IMR-90 (cell line): ENCODE measurements at regions not wholly inside any gene's neighbourhood (a gene's known extent, or its start where the extent isn't known, plus 50 kb on each side); places are given as distances from the start of the nearest gene placed in this dataset.
"Not testable (repeated sequence)": the region's sequence is repeated elsewhere in the genome, so short reads cannot be mapped to it uniquely, and the experiment has no call there.

ENCODE experiments used
- ATAC-seq: fragments of 200-7000 bp; cut with Tn5 transposase; 2 replicates; pipeline ENCODE4 v1.9.1; 2020; ENCODE audit warnings: low read depth, mild to moderate bottlenecking, moderate library complexity
- BruUV-seq: library from RNA; stranded (reverse); fragments of 400-500 nt; replicated peaks from 2 replicates; lab custom pipeline; 2021; lab: Mats Ljungman, UMichigan
- CTCF ChIA-PET: fragments of 300-600 bp; formaldehyde crosslinking; extraction: SDS; loops from one replicate; lab custom pipeline; 2021; ENCODE audit warnings: antibody characterized with exemption; lab: Yijun Ruan, JAX
- POLR2A ChIA-PET: fragments of 300-600 bp; sonication (Branson Sonifier 250); formaldehyde crosslinking; loops from one replicate; lab custom pipeline; 2022; ENCODE audit warnings: antibody characterized with exemption; ENCODE audit not compliant: unreplicated experiment; lab: Charles Lee
- DNase-seq: peaks from one replicate; pipeline ENCODE4 v3.0.0; 2013
- H2AFZ ChIP-seq: replicated peaks from 2 replicates; pipeline ENCODE3; 2013; ENCODE audit warnings: low read length, mild to moderate bottlenecking; ENCODE audit not compliant: poor library complexity
- H2AK5ac ChIP-seq: 2 replicates; pipeline ENCODE4 v1.6.1; 2013; ENCODE audit warnings: low read depth, low read length, inconsistent platforms
- H2AK9ac ChIP-seq: replicated peaks from 2 replicates; pipeline ENCODE3; 2013; ENCODE audit warnings: mild to moderate bottlenecking, low read depth, low read length, moderate library complexity; ENCODE audit not compliant: poor library complexity
- H2BK120ac ChIP-seq: 2 replicates; pipeline ENCODE4 v1.6.1; 2013; ENCODE audit warnings: low read depth, low read length, inconsistent platforms
- H2BK15ac ChIP-seq: 3 replicates; pipeline ENCODE4 v1.6.1; 2013; ENCODE audit warnings: low read depth, low read length, inconsistent platforms
- H2BK20ac ChIP-seq: 2 replicates; pipeline ENCODE4 v1.6.1; 2013; ENCODE audit warnings: low read depth, mild to moderate bottlenecking, inconsistent platforms, low read length, moderate library complexity
- H2BK5ac ChIP-seq: 2 replicates; pipeline ENCODE4 v1.6.1; 2013; ENCODE audit warnings: mild to moderate bottlenecking, low read depth, low read length, inconsistent platforms; ENCODE audit not compliant: poor library complexity, severe bottlenecking
- H3K14ac ChIP-seq: replicated peaks from 2 replicates; pipeline ENCODE4 v1.6.1; 2013; ENCODE audit warnings: low read depth, low read length, inconsistent platforms
- H3K18ac ChIP-seq: 2 replicates; pipeline ENCODE4 v1.6.1; 2013; ENCODE audit warnings: low read depth, low read length, control low read depth
- H3K23ac ChIP-seq: 2 replicates; pipeline ENCODE4 v1.6.1; 2013; ENCODE audit warnings: low read depth, low read length, inconsistent platforms
- H3K27ac ChIP-seq: 2 replicates; pipeline ENCODE4 v1.5.1; 2013; ENCODE audit warnings: mild to moderate bottlenecking, control low read depth, low read length; ENCODE audit not compliant: insufficient read depth
- H3K27me3 ChIP-seq: 2 replicates; pipeline ENCODE4 v1.6.1; 2013; ENCODE audit warnings: low read length; ENCODE audit not compliant: control insufficient read depth, insufficient read depth
- H3K36me3 ChIP-seq: 2 replicates; pipeline ENCODE4 v1.6.1; 2013; ENCODE audit warnings: low read length, mixed read lengths; ENCODE audit not compliant: control insufficient read depth, insufficient read depth
- H3K4ac ChIP-seq: 2 replicates; pipeline ENCODE4 v1.6.1; 2013; ENCODE audit warnings: low read depth, low read length, inconsistent platforms
- H3K4me1 ChIP-seq: 2 replicates; pipeline ENCODE4 v1.6.1; 2013; ENCODE audit warnings: low read length, mixed read lengths; ENCODE audit not compliant: control insufficient read depth, insufficient read depth
- H3K4me2 ChIP-seq: 2 replicates; pipeline ENCODE4 v1.6.1; 2013; ENCODE audit warnings: low read depth, mild to moderate bottlenecking, control low read depth, low read length, moderate library complexity
- H3K4me3 ChIP-seq: 2 replicates; pipeline ENCODE4 v1.5.1; 2013; ENCODE audit warnings: low read depth, mild to moderate bottlenecking, control low read depth, low read length, moderate library complexity; ENCODE audit not compliant: insufficient read depth
- H3K56ac ChIP-seq: 2 replicates; pipeline ENCODE4 v1.6.1; 2013; ENCODE audit warnings: low read length, inconsistent platforms; ENCODE audit not compliant: insufficient read depth; ENCODE audit errors: extremely low read depth
- H3K79me1 ChIP-seq, 2 experiments: 2 replicates each; pipeline ENCODE4 v1.6.1; 2013; ENCODE audit warnings: low read length in 2 of 2, inconsistent platforms in 1 of 2, low read depth in 1 of 2
- H3K9ac ChIP-seq: 2 replicates; pipeline ENCODE4 v1.6.1; 2013; ENCODE audit warnings: low read depth, low read length, control low read depth
- H3K9me1 ChIP-seq: 2 replicates; pipeline ENCODE4 v1.6.1; 2013; ENCODE audit warnings: low read length, inconsistent platforms; ENCODE audit not compliant: insufficient read depth
- H3K9me3 ChIP-seq: 2 replicates; pipeline ENCODE4 v1.6.1; 2013; ENCODE audit warnings: low read length; ENCODE audit not compliant: control insufficient read depth, insufficient read depth
- H4K20me1 ChIP-seq: 2 replicates; pipeline ENCODE4 v1.6.1; 2013; ENCODE audit warnings: low read length, inconsistent platforms; ENCODE audit not compliant: insufficient read depth
- H4K5ac ChIP-seq: 2 replicates; pipeline ENCODE4 v1.6.1; 2013; ENCODE audit warnings: mild to moderate bottlenecking, low read depth, low read length, control low read depth
- H4K8ac ChIP-seq, 2 experiments: 2 replicates each; pipeline ENCODE4 v1.6.1; 2013; ENCODE audit warnings: low read depth in 2 of 2, low read length in 2 of 2, control low read depth in 1 of 2, inconsistent platforms in 1 of 2
- H4K91ac ChIP-seq: 2 replicates; pipeline ENCODE4 v1.6.1; 2013; ENCODE audit warnings: low read depth, low read length, inconsistent platforms; ENCODE audit not compliant: insufficient read depth
- BHLHE40 ChIP-seq: fragments of 150-350 bp; IDR thresholded peaks from 2 replicates; pipeline ENCODE4 v1.6.1; 2016; ENCODE audit warnings: mild to moderate bottlenecking, low read depth, low read length
- MAFK ChIP-seq: IDR thresholded peaks from 2 replicates; pipeline ENCODE4 v1.6.1; 2012; ENCODE audit warnings: low read depth, low read length, improper control_type of control experiment
- NFE2L2 ChIP-seq: fragments of 150-350 bp; IDR thresholded peaks from 2 replicates; pipeline ENCODE4 v1.6.1; 2016; ENCODE audit warnings: low read depth, mild to moderate bottlenecking, low read length
- USF2 ChIP-seq: fragments of 150-350 bp; IDR thresholded peaks from 2 replicates; pipeline ENCODE4 v1.6.1; 2017; ENCODE audit warnings: mild to moderate bottlenecking, antibody characterized with exemption, low read length, low read depth
- WGBS, 2 experiments: methylation state at CpG; one replicate each; pipeline versions ENCODE4 v1.1.5 to v1.1.7; 2013; ENCODE audit warnings: missing lambda C conversion rate in 2 of 2; ENCODE audit not compliant: insufficient read length in 1 of 2; ENCODE audit errors: extremely low coverage in 2 of 2; 5-methylcytosine and 5-hydroxymethylcytosine counted together
- dilution Hi-C: fragments of 300-500 bp; cut with HindIII; formaldehyde crosslinking; loops from one replicate; pipeline ENCODE4 v1.14.3; 2018; ENCODE audit warnings: low sequenced_read_pairs; ENCODE audit not compliant: unreplicated experiment
- in situ Hi-C: fragments of 300-500 bp; cut with MboI; formaldehyde crosslinking; loops from 3 replicates; pipeline ENCODE4 v1.14.3; 2019; ENCODE audit warnings: low sequenced_read_pairs, inconsistent platforms, mixed read lengths
- intact Hi-C: fragments of 100-400 bp; cut with micrococcal nuclease; formaldehyde crosslinking; loops from 2 replicates; pipeline ENCODE4 v1.10.0; 2022

GRCh38 chr3:29026959-29027358 is 253.9 kb upstream of the RBMS3 start:
- Histone ChIP-seq H3K18ac (no peak overlapping the region), H3K36me3 (no peaks in the 10 kb centered on the region), H4K91ac (no peak overlapping the region), H3K4ac (no peak overlapping the region), H3K56ac (no peak overlapping the region), H3K4me1 (no peaks in the 10 kb centered on the region), H2AK9ac (no peak overlapping the region), H2AFZ (no peak overlapping the region), H3K4me3 (no peak overlapping the region), H2BK20ac (no peak overlapping the region), H3K27me3 (no peaks in the 10 kb centered on the region), H4K20me1 (no peaks in the 10 kb centered on the region), H3K4me2 (no peak overlapping the region), H3K14ac (no peak overlapping the region), H3K27ac (no peak overlapping the region), H2AK5ac (no peak overlapping the region), H3K9me3 (no peaks in the 10 kb centered on the region), H3K9ac (no peak overlapping the region), H3K23ac (no peak overlapping the region), H3K79me1 (no peaks in the 10 kb centered on the region), H2BK5ac (no peak overlapping the region), H4K5ac (no peak overlapping the region), H2BK120ac (no peak overlapping the region), H4K8ac (no peak overlapping the region), H2BK15ac (no peak overlapping the region), H3K9me1 (no peaks in the 10 kb centered on the region)
- dilution Hi-C loops (no loop called here), in situ Hi-C loops (no loop called here), intact Hi-C loops (no loop called here)
- ChIA-PET POLR2A (no interaction called here), CTCF (no interaction called here)
- ATAC-seq = no peak
- DNase-seq = peak; percentile 38
- BruUV-seq = no TSS peak
- WGBS, 2 experiments = no CpG with 5 or more reads among the region's 3 CpGs
- TF ChIP-seq USF2 (no peak), BHLHE40 (no peak), NFE2L2 (peak; percentile 76), MAFK (peak; percentile 78)

- H2AK9ac ChIP-seq, H3K27me3 ChIP-seq, H3K4me1 ChIP-seq, H2BK5ac ChIP-seq, H3K4me2 ChIP-seq, H3K9me1 ChIP-seq, H3K9ac ChIP-seq, H3K9me3 ChIP-seq, H4K91ac ChIP-seq, H3K56ac ChIP-seq, BruUV-seq, H3K36me3 ChIP-seq, H4K20me1 ChIP-seq, H2BK20ac ChIP-seq, POLR2A ChIA-PET, H3K27ac ChIP-seq, CTCF ChIA-PET, H3K23ac ChIP-seq, H3K4me3 ChIP-seq, DNase-seq, H3K14ac ChIP-seq, H4K8ac ChIP-seq, ATAC-seq, in situ Hi-C loops, H3K4ac ChIP-seq, H3K18ac ChIP-seq, H3K79me1 ChIP-seq, dilution Hi-C loops, H2BK120ac ChIP-seq, H4K5ac ChIP-seq, intact Hi-C loops, H2AFZ ChIP-seq, H2AK5ac ChIP-seq, H2BK15ac ChIP-seq: not testable (repeated sequence)
- no CpG with 5 or more reads among the region's 2 CpGs for WGBS, 2 experiments
Measured at GRCh38 chr3:29031175-29031574, 249.7 kb upstream of the RBMS3 start.
